ENCODE measurements at regions not wholly inside any gene's neighbourhood (a gene's known extent, or its start where the extent isn't known, plus 50 kb on each side); places are given as distances from the start of the nearest gene placed in this dataset.
"Not testable (repeated sequence)": the region's sequence is repeated elsewhere in the genome, so short reads cannot be mapped to it uniquely, and the experiment has no call there.

DNA sequence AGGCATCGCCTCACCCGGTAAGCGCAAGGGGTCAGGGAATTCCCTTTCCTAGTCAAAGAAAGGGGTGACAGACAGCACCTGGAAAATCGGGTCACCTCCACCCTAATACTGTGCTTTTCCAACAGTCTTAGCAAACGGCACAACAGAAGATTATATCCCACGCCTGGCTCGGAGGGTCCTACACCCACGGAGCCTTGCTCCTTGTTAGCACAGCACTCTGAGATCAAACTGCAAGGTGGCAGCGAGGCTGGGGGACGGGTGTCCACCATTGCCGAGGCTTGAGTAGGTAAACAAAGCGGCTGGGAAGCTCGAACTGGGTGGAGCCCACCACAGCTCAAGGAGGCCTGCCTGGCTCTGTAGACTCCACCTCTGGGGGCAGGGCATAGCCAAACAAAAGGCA is 315.6 kb downstream of the LTN1 start:
- TF ChIP-seq, protein P1, sequence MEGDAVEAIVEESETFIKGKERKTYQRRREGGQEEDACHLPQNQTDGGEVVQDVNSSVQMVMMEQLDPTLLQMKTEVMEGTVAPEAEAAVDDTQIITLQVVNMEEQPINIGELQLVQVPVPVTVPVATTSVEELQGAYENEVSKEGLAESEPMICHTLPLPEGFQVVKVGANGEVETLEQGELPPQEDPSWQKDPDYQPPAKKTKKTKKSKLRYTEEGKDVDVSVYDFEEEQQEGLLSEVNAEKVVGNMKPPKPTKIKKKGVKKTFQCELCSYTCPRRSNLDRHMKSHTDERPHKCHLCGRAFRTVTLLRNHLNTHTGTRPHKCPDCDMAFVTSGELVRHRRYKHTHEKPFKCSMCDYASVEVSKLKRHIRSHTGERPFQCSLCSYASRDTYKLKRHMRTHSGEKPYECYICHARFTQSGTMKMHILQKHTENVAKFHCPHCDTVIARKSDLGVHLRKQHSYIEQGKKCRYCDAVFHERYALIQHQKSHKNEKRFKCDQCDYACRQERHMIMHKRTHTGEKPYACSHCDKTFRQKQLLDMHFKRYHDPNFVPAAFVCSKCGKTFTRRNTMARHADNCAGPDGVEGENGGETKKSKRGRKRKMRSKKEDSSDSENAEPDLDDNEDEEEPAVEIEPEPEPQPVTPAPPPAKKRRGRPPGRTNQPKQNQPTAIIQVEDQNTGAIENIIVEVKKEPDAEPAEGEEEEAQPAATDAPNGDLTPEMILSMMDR (conservative IDR thresholded peaks at IDR 0.05 in 1 of 2, IDR thresholded peaks at IDR 0.05 in 1 of 2; ENCODE audit: extremely low read depth in 1 of 2, insufficient read depth in 1 of 2, low read depth in 1 of 2, low read length in 2 of 2), result not testable (repeated sequence)
- not testable (repeated sequence) for TF ChIP-seq EZH2 (IDR thresholded peaks at IDR 0.05; ENCODE audit: borderline replicate concordance, low read length)
